ENCODE measurements at regions not wholly inside any gene's neighbourhood (a gene's known extent, or its start where the extent isn't known, plus 50 kb on each side); places are given as distances from the start of the nearest gene placed in this dataset.

- TF ChIP-seq ZBTB7A (IDR thresholded peaks at IDR 0.05; ENCODE audit: low read depth): no peak
- no peak for TF ChIP-seq TAF1 (IDR thresholded peaks at IDR 0.05; ENCODE audit: low read depth)
- TF ChIP-seq TEAD4 (IDR thresholded peaks at IDR 0.05): no peak
- no peak for TF ChIP-seq CEBPB (IDR thresholded peaks at IDR 0.05)
- TF ChIP-seq EGR1 (IDR thresholded peaks at IDR 0.05): no peak
- TF ChIP-seq FOXM1 (IDR thresholded peaks at IDR 0.05; ENCODE audit: borderline replicate concordance, low read depth): no peak
- no peak for TF ChIP-seq REST (IDR thresholded peaks at IDR 0.05; ENCODE audit: low read depth)
- TF ChIP-seq MAX (IDR thresholded peaks at IDR 0.05): no peak
- no peak for TF ChIP-seq TCF12 (IDR thresholded peaks at IDR 0.05; ENCODE audit: low read depth)
- no peak for TF ChIP-seq RAD21 (IDR thresholded peaks at IDR 0.05; ENCODE audit: low read depth)
- TF ChIP-seq EP300 (IDR thresholded peaks at IDR 0.05; ENCODE audit: borderline replicate concordance): no peak
- TF ChIP-seq CREB1 (IDR thresholded peaks at IDR 0.05; ENCODE audit: low read depth): no peak
- TF ChIP-seq USF1 (IDR thresholded peaks at IDR 0.05): no peak
- no peak for TF ChIP-seq NFIC (IDR thresholded peaks at IDR 0.05)
- no peak for TF ChIP-seq YY1 (IDR thresholded peaks at IDR 0.05; ENCODE audit: low read depth)
These were observed 195.1 kb downstream of the RTP5 start for GRCh38 chr2:242064364-242065250.

GRCh38 chr2:242065426-242065825 lies 195.9 kb downstream of the RTP5 start:
- TF ChIP-seq TEAD4 (IDR thresholded peaks at IDR 0.05) (no peak), FOXM1 (IDR thresholded peaks at IDR 0.05; ENCODE audit: borderline replicate concordance, low read depth) (no peak), USF1 (IDR thresholded peaks at IDR 0.05) (no peak), MAX (IDR thresholded peaks at IDR 0.05) (no peak), TCF12 (IDR thresholded peaks at IDR 0.05; ENCODE audit: low read depth) (no peak), CREB1 (IDR thresholded peaks at IDR 0.05; ENCODE audit: low read depth) (no peak), TAF1 (IDR thresholded peaks at IDR 0.05; ENCODE audit: low read depth) (no peak), YY1 (IDR thresholded peaks at IDR 0.05; ENCODE audit: low read depth) (no peak), ZBTB7A (IDR thresholded peaks at IDR 0.05; ENCODE audit: low read depth) (no peak), REST (IDR thresholded peaks at IDR 0.05; ENCODE audit: low read depth) (no peak), EP300 (IDR thresholded peaks at IDR 0.05; ENCODE audit: borderline replicate concordance) (no peak), NFIC (IDR thresholded peaks at IDR 0.05) (no peak), RAD21 (IDR thresholded peaks at IDR 0.05; ENCODE audit: low read depth) (no peak), EGR1 (IDR thresholded peaks at IDR 0.05) (no peak)

- TF ChIP-seq CEBPB (IDR thresholded peaks at IDR 0.05) (no peak), REST (IDR thresholded peaks at IDR 0.05; ENCODE audit: low read depth) (no peak), YY1 (IDR thresholded peaks at IDR 0.05; ENCODE audit: low read depth) (no peak), TAF1 (IDR thresholded peaks at IDR 0.05; ENCODE audit: low read depth) (no peak), MAX (IDR thresholded peaks at IDR 0.05) (no peak), TEAD4 (IDR thresholded peaks at IDR 0.05) (no peak), EP300 (IDR thresholded peaks at IDR 0.05; ENCODE audit: borderline replicate concordance) (no peak), NFIC (IDR thresholded peaks at IDR 0.05) (no peak), ZBTB7A (IDR thresholded peaks at IDR 0.05; ENCODE audit: low read depth) (no peak), TCF12 (IDR thresholded peaks at IDR 0.05; ENCODE audit: low read depth) (no peak), CREB1 (IDR thresholded peaks at IDR 0.05; ENCODE audit: low read depth) (no peak), RAD21 (IDR thresholded peaks at IDR 0.05; ENCODE audit: low read depth) (no peak), USF1 (IDR thresholded peaks at IDR 0.05) (no peak), FOXM1 (IDR thresholded peaks at IDR 0.05; ENCODE audit: borderline replicate concordance, low read depth) (no peak), EGR1 (IDR thresholded peaks at IDR 0.05) (no peak)
These were observed 199.5 kb downstream of the RTP5 start for GRCh38 chr2:242069018-242069417.

Measured in Ishikawa (cell line).